ENCODE measurements at regions not wholly inside any gene's neighbourhood (a gene's known extent, or its start where the extent isn't known, plus 50 kb on each side); places are given as distances from the start of the nearest gene placed in this dataset.
A peak's percentile ranks its signal among the peaks of the same experiment; 100 is the strongest.
"Not testable (repeated sequence)": the region's sequence is repeated elsewhere in the genome, so short reads cannot be mapped to it uniquely, and the experiment has no call there.

DNA sequence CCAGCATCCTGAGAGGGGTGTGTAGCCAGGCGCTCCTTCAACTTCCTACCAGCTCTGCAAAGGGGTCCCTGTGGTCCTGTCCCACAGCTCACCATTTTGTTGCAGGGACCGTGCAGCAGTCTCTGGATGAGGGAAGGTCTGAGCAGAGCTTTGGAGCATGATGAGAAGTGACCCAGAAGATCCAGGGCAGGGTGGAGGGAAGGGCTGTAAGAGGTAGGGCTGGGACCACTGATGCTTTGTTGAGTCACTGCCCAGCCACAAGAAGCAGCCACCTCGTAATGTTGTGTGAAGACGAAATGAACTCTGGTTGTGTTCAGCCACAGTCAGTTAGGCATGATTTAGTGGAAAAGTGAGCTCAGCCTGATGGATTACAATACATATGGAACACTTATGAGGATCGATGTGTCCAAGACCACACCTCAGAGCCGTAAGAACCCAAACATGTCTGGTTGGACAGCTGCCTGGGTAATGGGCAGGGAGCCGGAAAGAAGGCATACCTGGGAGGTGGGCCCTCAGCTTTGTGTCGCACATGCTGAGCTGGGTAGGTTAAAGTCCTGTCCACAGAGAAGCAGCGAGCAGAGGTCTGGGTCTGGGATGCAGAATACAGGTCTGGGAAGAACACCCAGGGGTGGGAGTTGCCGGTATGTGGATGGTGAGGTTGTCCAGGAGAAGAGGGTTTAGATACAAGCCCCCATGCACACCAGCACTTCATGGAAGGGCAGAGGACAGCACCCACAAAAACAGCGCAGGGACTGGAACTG, 250.1 kb downstream of the GADD45G start:
- H3K27ac Mint-ChIP-seq (ENCODE audit: unreplicated experiment), result peak overlapping the region; percentile 24
- TF ChIP-seq, protein P1, sequence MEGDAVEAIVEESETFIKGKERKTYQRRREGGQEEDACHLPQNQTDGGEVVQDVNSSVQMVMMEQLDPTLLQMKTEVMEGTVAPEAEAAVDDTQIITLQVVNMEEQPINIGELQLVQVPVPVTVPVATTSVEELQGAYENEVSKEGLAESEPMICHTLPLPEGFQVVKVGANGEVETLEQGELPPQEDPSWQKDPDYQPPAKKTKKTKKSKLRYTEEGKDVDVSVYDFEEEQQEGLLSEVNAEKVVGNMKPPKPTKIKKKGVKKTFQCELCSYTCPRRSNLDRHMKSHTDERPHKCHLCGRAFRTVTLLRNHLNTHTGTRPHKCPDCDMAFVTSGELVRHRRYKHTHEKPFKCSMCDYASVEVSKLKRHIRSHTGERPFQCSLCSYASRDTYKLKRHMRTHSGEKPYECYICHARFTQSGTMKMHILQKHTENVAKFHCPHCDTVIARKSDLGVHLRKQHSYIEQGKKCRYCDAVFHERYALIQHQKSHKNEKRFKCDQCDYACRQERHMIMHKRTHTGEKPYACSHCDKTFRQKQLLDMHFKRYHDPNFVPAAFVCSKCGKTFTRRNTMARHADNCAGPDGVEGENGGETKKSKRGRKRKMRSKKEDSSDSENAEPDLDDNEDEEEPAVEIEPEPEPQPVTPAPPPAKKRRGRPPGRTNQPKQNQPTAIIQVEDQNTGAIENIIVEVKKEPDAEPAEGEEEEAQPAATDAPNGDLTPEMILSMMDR (IDR thresholded peaks at IDR 0.05; ENCODE audit: unreplicated experiment), result no peak
- DNase-seq (ENCODE audit: low spot score), result no peak
- H3K9me3 Mint-ChIP-seq (ENCODE audit: unreplicated experiment), result no peaks in the 10 kb centered on the region
- no peaks in the 10 kb centered on the region for H3K4me1 Mint-ChIP-seq (ENCODE audit: unreplicated experiment)
- H3K4me3 Mint-ChIP-seq (ENCODE audit: unreplicated experiment), result no peak overlapping the region
- H3K36me3 Mint-ChIP-seq (ENCODE audit: low read depth, unreplicated experiment), result no peaks in the 10 kb centered on the region
- peaks cover 3% of the 10 kb centered on the region for H3K27me3 Mint-ChIP-seq (ENCODE audit: unreplicated experiment)

DNA sequence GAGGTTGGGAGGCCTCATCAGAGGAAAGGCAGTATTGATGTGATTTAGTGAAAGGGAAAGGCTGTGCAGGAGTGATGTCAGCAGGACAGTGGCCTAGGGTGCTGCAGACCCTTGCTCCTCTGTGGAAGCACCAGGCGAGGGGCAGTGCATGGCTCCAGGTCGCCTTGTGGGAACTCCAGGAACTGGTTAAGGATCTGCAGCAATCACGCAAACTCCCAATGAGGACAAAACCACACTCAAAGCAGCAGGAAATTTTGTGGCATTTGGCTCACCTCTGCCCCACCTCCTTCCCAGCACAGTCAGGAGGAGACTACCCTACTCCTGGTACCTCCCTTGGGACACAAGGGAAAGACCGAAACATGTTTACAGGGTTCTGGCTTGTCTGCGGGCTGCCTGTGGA, 251.5 kb downstream of the GADD45G start:
- H3K27ac Mint-ChIP-seq (ENCODE audit: unreplicated experiment); H3K4me3 Mint-ChIP-seq (ENCODE audit: unreplicated experiment); H3K36me3 Mint-ChIP-seq (ENCODE audit: low read depth, unreplicated experiment); H3K27me3 Mint-ChIP-seq (ENCODE audit: unreplicated experiment); H3K9me3 Mint-ChIP-seq (ENCODE audit: unreplicated experiment); DNase-seq (ENCODE audit: low spot score); H3K4me1 Mint-ChIP-seq (ENCODE audit: unreplicated experiment): not testable (repeated sequence)

DNA sequence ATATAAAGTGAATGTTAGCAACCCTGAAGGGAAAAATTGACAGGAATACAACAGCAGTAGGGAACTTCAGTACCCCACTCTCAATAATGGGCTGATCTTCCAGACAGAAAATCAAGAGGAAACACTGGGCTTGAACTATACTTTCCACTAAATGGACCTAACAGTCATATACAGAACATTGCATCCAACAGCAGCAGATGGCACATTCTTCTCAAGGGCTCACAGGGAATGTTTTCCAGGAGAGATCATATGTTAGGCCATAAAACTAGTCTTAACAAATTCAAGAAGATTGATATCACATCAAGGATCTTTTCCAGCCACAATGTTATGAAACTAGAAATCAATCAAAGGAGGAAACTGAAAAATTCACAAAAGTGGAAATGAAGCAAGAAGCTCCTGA, 252.1 kb downstream of the GADD45G start:
- not testable (repeated sequence) for H3K27ac Mint-ChIP-seq (ENCODE audit: unreplicated experiment)

DNA sequence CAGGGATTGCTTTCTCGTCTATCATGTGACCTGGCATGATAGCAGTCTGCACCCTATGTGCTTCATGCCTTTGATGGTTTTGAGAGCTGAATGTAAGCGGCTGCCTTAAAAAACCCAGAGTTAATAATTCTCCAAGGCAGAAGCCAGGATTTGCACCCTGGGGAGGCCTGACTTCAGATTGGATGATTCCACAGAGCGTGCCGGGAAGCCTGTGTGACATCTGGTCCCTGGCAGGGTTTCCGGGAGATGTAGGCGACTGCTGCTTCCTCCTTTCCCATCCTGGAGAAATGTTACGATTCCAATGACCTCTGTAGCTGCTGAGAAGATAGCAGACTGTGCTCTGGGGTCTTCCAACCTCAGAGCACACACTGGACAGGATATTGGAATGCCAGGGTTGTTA, 255.0 kb downstream of the GADD45G start:
- not testable (repeated sequence) for H3K27me3 Mint-ChIP-seq (ENCODE audit: unreplicated experiment); H3K4me3 Mint-ChIP-seq (ENCODE audit: unreplicated experiment); H3K9me3 Mint-ChIP-seq (ENCODE audit: unreplicated experiment); H3K36me3 Mint-ChIP-seq (ENCODE audit: low read depth, unreplicated experiment); H3K27ac Mint-ChIP-seq (ENCODE audit: unreplicated experiment); DNase-seq (ENCODE audit: low spot score)
- H3K4me1 Mint-ChIP-seq (ENCODE audit: unreplicated experiment), result peaks cover 27% of the 10 kb centered on the region

More for the DNA sequence above, 252.1 kb downstream of the GADD45G start:
- H3K36me3 Mint-ChIP-seq (ENCODE audit: low read depth, unreplicated experiment); H3K4me3 Mint-ChIP-seq (ENCODE audit: unreplicated experiment); H3K9me3 Mint-ChIP-seq (ENCODE audit: unreplicated experiment); H3K27me3 Mint-ChIP-seq (ENCODE audit: unreplicated experiment); H3K4me1 Mint-ChIP-seq (ENCODE audit: unreplicated experiment); DNase-seq (ENCODE audit: low spot score): not testable (repeated sequence)

- not testable (repeated sequence) for H3K27ac Mint-ChIP-seq (ENCODE audit: unreplicated experiment); H3K36me3 Mint-ChIP-seq (ENCODE audit: low read depth, unreplicated experiment); H3K27me3 Mint-ChIP-seq (ENCODE audit: unreplicated experiment); DNase-seq (ENCODE audit: low spot score); H3K9me3 Mint-ChIP-seq (ENCODE audit: unreplicated experiment); H3K4me3 Mint-ChIP-seq (ENCODE audit: unreplicated experiment)
- peaks cover 27% of the 10 kb centered on the region for H3K4me1 Mint-ChIP-seq (ENCODE audit: unreplicated experiment)
Observed at GRCh38 chr9:89861371-89861770, 256.6 kb downstream of the GADD45G start.

DNA sequence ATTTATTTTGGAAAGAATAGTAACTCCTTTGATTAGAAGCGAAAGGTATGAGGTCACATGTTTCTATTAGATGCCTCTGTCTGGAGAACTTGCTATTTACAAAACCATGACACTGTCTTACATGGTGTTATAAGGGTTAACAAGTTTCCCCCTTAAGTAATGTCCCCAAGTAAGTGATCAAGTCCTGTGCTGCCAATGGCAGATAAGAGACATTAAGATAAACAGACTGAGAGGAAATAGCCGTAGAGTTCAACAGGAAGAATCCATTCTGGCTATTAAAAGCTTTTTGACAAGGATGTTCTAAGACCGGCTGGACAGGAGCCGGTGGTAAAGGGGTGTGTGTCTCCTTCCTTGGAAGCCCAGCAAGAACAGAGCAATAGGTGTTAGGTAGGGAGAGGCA, 257.5 kb downstream of the GADD45G start:
- Mint-ChIP-seq H3K36me3 (ENCODE audit: low read depth, unreplicated experiment) (no peaks in the 10 kb centered on the region), H3K9me3 (ENCODE audit: unreplicated experiment) (no peaks in the 10 kb centered on the region), H3K27me3 (ENCODE audit: unreplicated experiment) (peaks cover 4% of the 10 kb centered on the region), H3K27ac (ENCODE audit: unreplicated experiment) (peak overlapping the region; percentile 87), H3K4me3 (ENCODE audit: unreplicated experiment) (no peak overlapping the region), H3K4me1 (ENCODE audit: unreplicated experiment) (peaks cover 27% of the 10 kb centered on the region)
- no peak for DNase-seq (ENCODE audit: low spot score)
- TF ChIP-seq, protein P1 (IDR thresholded peaks at IDR 0.05; ENCODE audit: unreplicated experiment), result no peak

- Mint-ChIP-seq H3K27ac (ENCODE audit: unreplicated experiment) (peak overlapping the region; percentile 87), H3K27me3 (ENCODE audit: unreplicated experiment) (peaks cover 4% of the 10 kb centered on the region), H3K4me1 (ENCODE audit: unreplicated experiment) (peaks cover 27% of the 10 kb centered on the region), H3K36me3 (ENCODE audit: low read depth, unreplicated experiment) (no peaks in the 10 kb centered on the region), H3K4me3 (ENCODE audit: unreplicated experiment) (no peak overlapping the region), H3K9me3 (ENCODE audit: unreplicated experiment) (no peaks in the 10 kb centered on the region)
- TF ChIP-seq, protein P1 (IDR thresholded peaks at IDR 0.05; ENCODE audit: unreplicated experiment), result no peak
- no peak for DNase-seq (ENCODE audit: low spot score)
Observed at GRCh38 chr9:89863141-89863540, 258.3 kb downstream of the GADD45G start.

Data from endothelial cell (in vitro differentiated cells).